ENCODE measurements at regions not wholly inside any gene's neighbourhood (a gene's known extent, or its start where the extent isn't known, plus 50 kb on each side); places are given as distances from the start of the nearest gene placed in this dataset.

DNA sequence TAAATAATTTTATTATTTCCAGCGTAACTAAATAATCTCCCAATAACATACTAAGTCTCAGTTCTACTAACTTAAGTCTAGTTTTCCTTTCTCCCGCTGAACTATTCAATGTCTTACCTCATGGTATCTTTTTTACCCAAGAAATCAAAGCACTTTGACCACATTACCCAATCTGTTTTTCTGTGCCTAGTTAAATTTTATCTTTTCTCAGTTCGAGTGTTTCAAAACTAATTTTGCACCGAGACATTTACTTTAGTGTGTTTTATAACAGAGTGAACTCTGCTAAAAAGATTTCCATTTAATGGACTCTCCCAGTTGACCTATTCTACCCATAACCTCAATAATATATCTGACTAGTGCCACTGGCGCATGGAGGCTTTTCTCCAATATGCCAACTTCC is 67.6 kb upstream of the IRF2 start:
- Mint-ChIP-seq H3K4me1 (ENCODE audit: unreplicated experiment) (peaks cover 4% of the 10 kb centered on the region), H3K27me3 (no peaks in the 10 kb centered on the region), H3K4me3 (no peak overlapping the region), H3K27ac (no peak overlapping the region), H3K36me3 (no peaks in the 10 kb centered on the region), H3K9me3 (no peaks in the 10 kb centered on the region)
- TF ChIP-seq, protein P1, sequence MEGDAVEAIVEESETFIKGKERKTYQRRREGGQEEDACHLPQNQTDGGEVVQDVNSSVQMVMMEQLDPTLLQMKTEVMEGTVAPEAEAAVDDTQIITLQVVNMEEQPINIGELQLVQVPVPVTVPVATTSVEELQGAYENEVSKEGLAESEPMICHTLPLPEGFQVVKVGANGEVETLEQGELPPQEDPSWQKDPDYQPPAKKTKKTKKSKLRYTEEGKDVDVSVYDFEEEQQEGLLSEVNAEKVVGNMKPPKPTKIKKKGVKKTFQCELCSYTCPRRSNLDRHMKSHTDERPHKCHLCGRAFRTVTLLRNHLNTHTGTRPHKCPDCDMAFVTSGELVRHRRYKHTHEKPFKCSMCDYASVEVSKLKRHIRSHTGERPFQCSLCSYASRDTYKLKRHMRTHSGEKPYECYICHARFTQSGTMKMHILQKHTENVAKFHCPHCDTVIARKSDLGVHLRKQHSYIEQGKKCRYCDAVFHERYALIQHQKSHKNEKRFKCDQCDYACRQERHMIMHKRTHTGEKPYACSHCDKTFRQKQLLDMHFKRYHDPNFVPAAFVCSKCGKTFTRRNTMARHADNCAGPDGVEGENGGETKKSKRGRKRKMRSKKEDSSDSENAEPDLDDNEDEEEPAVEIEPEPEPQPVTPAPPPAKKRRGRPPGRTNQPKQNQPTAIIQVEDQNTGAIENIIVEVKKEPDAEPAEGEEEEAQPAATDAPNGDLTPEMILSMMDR (conservative IDR thresholded peaks at IDR 0.05), result no peak
- no peak for DNase-seq (ENCODE audit: extremely low spot score, unreplicated experiment)

- Mint-ChIP-seq H3K36me3 (no peaks in the 10 kb centered on the region), H3K27me3 (no peaks in the 10 kb centered on the region), H3K27ac (no peak overlapping the region), H3K4me1 (ENCODE audit: unreplicated experiment) (peaks cover 17% of the 10 kb centered on the region), H3K9me3 (no peaks in the 10 kb centered on the region), H3K4me3 (no peak overlapping the region)
- TF ChIP-seq, protein P1 (conservative IDR thresholded peaks at IDR 0.05), result no peak
- DNase-seq (ENCODE audit: extremely low spot score, unreplicated experiment), result no peak
These were observed 66.0 kb upstream of the IRF2 start for GRCh38 chr4:184540307-184540706.

DNA sequence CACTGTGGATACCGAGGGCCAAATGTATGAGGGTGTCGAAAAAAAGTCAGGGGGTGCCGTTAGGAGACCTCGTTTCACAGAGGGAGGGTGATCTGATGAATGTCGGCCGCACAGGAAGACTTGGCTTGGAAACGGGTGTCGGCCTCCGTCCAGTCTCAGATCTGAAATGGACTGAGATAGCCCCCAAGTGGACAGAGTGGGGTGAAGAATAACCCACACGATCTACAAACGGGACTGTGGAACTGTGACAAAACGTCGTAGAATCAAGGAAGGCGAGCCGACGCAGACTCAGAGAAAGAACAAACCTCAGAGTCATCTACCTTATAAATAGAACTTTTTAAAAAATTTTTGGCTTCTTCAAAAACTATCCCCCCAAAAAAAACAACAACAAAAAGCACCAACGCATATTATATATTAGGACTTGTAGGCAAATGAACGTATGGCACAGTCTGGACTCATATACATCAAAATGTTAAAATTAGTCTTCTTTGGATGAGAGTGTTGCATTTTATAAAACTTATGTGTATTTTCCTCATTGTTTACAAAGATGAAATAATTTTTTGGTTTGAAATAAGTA is 63.8 kb upstream of the IRF2 start:
- peaks cover 24% of the 10 kb centered on the region for H3K4me1 Mint-ChIP-seq (ENCODE audit: unreplicated experiment)
- DNase-seq (ENCODE audit: extremely low spot score, unreplicated experiment), result no peak

GRCh38 chr4:184537269-184538022 is 63.1 kb upstream of the IRF2 start:
- Mint-ChIP-seq H3K9me3 (no peaks in the 10 kb centered on the region), H3K4me3 (peak overlapping the region; percentile 95), H3K4me1 (ENCODE audit: unreplicated experiment) (peaks cover 24% of the 10 kb centered on the region), H3K27me3 (no peaks in the 10 kb centered on the region), H3K27ac (peak overlapping the region; percentile 96), H3K36me3 (peaks cover 4% of the 10 kb centered on the region)
- DNase-seq (ENCODE audit: extremely low spot score, unreplicated experiment), result peak; percentile 98
- TF ChIP-seq, protein P1 (conservative IDR thresholded peaks at IDR 0.05), result no peak

More for the DNA sequence above, 63.8 kb upstream of the IRF2 start:
- Mint-ChIP-seq H3K9me3 (no peaks in the 10 kb centered on the region), H3K27ac (peak overlapping the region; percentile 96), H3K27me3 (no peaks in the 10 kb centered on the region), H3K36me3 (peaks cover 4% of the 10 kb centered on the region), H3K4me3 (peak overlapping the region; percentile 95)
- TF ChIP-seq, protein P1 (conservative IDR thresholded peaks at IDR 0.05), result peak; percentile 81

- Mint-ChIP-seq H3K27me3 (no peaks in the 10 kb centered on the region), H3K36me3 (peaks cover 4% of the 10 kb centered on the region), H3K4me1 (ENCODE audit: unreplicated experiment) (peaks cover 24% of the 10 kb centered on the region), H3K27ac (peak overlapping the region; percentile 96), H3K4me3 (peak overlapping the region; percentile 95), H3K9me3 (no peaks in the 10 kb centered on the region)
- TF ChIP-seq, protein P1 (conservative IDR thresholded peaks at IDR 0.05), result no peak
- DNase-seq (ENCODE audit: extremely low spot score, unreplicated experiment), result no peak
These were observed 62.5 kb upstream of the IRF2 start for GRCh38 chr4:184536881-184537248.
